Neural progenitor cell (in vitro differentiated cells): ENCODE measurements at regions not wholly inside any gene's neighbourhood (a gene's known extent, or its start where the extent isn't known, plus 50 kb on each side); places are given as distances from the start of the nearest gene placed in this dataset.

ENCODE experiments used
- EZH2 ChIP-seq: fragments of 200-600 bp; sonication (generic); IDR thresholded peaks from 2 replicates; pipeline ENCODE4 v1.6.1; 2017; ENCODE audit warnings: antibody characterized with exemption, mild to moderate bottlenecking, moderate library complexity
- EZH2phosphoT487 ChIP-seq: fragments of 200-600 bp; sonication (generic); IDR thresholded peaks from 2 replicates; pipeline ENCODE4 v1.6.1; 2017; ENCODE audit warnings: antibody characterized with exemption
- TF ChIP-seq, protein P1 (sequence below): fragments of 200-600 bp; sonication (generic); IDR thresholded peaks from 2 replicates; pipeline ENCODE4 v1.5.1; 2017; ENCODE audit warnings: antibody characterized with exemption, mild to moderate bottlenecking

DNA sequence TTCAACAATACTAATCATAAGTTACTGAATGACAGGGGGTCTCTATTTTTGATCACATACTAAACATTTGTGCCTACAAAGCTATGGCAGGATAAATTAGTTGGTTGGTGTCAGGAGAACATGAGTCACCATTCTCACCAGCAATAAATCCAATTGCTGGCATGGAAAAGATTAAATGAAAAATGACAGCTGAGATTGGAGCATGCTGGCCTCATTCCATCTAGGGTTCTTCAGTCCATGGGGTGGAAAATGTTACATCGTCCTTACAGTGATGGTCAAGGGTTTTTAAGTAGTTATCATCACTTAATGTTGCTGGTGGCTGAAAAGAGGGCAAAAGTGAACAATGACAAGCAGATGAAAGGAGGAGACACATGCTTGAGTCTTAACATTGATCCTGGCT is 180.1 kb upstream of the BCL6 start:
- TF ChIP-seq, protein P1, sequence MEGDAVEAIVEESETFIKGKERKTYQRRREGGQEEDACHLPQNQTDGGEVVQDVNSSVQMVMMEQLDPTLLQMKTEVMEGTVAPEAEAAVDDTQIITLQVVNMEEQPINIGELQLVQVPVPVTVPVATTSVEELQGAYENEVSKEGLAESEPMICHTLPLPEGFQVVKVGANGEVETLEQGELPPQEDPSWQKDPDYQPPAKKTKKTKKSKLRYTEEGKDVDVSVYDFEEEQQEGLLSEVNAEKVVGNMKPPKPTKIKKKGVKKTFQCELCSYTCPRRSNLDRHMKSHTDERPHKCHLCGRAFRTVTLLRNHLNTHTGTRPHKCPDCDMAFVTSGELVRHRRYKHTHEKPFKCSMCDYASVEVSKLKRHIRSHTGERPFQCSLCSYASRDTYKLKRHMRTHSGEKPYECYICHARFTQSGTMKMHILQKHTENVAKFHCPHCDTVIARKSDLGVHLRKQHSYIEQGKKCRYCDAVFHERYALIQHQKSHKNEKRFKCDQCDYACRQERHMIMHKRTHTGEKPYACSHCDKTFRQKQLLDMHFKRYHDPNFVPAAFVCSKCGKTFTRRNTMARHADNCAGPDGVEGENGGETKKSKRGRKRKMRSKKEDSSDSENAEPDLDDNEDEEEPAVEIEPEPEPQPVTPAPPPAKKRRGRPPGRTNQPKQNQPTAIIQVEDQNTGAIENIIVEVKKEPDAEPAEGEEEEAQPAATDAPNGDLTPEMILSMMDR: no peak
- TF ChIP-seq EZH2 (no peak), EZH2phosphoT487 (no peak)
